ENCODE measurements at regions not wholly inside any gene's neighbourhood (a gene's known extent, or its start where the extent isn't known, plus 50 kb on each side); places are given as distances from the start of the nearest gene placed in this dataset.

GRCh38 chr4:43394976-43395375, 502.5 kb downstream of the GRXCR1 start:
- TF ChIP-seq POLR2AphosphoS5 (IDR thresholded peaks at IDR 0.05; ENCODE audit: low read depth) (no peak), REST (IDR thresholded peaks at IDR 0.05; ENCODE audit: insufficient replicate concordance, low read depth) (no peak), GABPA (IDR thresholded peaks at IDR 0.05; ENCODE audit: low read depth) (no peak), SPI1 (IDR thresholded peaks at IDR 0.05; ENCODE audit: borderline replicate concordance, low read depth) (no peak)
- TF ChIP-seq, protein P1, sequence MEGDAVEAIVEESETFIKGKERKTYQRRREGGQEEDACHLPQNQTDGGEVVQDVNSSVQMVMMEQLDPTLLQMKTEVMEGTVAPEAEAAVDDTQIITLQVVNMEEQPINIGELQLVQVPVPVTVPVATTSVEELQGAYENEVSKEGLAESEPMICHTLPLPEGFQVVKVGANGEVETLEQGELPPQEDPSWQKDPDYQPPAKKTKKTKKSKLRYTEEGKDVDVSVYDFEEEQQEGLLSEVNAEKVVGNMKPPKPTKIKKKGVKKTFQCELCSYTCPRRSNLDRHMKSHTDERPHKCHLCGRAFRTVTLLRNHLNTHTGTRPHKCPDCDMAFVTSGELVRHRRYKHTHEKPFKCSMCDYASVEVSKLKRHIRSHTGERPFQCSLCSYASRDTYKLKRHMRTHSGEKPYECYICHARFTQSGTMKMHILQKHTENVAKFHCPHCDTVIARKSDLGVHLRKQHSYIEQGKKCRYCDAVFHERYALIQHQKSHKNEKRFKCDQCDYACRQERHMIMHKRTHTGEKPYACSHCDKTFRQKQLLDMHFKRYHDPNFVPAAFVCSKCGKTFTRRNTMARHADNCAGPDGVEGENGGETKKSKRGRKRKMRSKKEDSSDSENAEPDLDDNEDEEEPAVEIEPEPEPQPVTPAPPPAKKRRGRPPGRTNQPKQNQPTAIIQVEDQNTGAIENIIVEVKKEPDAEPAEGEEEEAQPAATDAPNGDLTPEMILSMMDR (IDR thresholded peaks at IDR 0.05; ENCODE audit: insufficient read depth, low read length): no peak
